ENCODE measurements at regions not wholly inside any gene's neighbourhood (a gene's known extent, or its start where the extent isn't known, plus 50 kb on each side); places are given as distances from the start of the nearest gene placed in this dataset.

DNA sequence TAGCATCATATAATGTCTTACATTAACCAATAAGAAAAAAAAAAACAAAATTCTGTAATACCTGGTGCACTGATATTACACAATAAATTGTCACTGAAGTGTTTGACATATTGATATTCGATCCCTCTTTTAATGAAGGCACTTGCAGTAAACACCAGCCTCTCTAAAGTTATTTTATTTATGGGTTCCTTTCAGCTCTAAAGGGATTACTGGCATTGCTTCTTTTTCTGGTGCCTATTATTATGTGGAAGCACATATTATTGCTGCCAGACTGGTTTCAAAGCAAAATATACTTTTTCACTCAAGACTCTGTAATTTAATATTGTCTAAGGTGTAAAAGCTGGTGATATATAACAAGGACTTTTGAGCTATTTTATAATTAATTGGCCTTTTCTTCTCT is 1090.5 kb downstream of the TRHDE start:
- Mint-ChIP-seq H3K27ac (no peak overlapping the region), H3K27me3 (ENCODE audit: insufficient read depth, low read depth, poor library complexity) (no peaks in the 10 kb centered on the region), H3K36me3 (ENCODE audit: low read depth) (no peaks in the 10 kb centered on the region), H3K9me3 (peaks cover 2% of the 10 kb centered on the region; the same call in 1 of the 3 replicates), H3K4me3 (no peak overlapping the region), H3K4me1 (peaks cover 15% of the 10 kb centered on the region)
- Histone ChIP-seq H3K4me2 (no peak overlapping the region), H3F3A (replicated peaks; ENCODE audit: low read depth) (no peaks in the 10 kb centered on the region), H3K27me3 (ENCODE audit: insufficient read depth) (no peaks in the 10 kb centered on the region), H3K9me2 (ENCODE audit: insufficient read depth) (no peaks in the 10 kb centered on the region), H4K20me1 (replicated peaks; ENCODE audit: insufficient read depth) (no peaks in the 10 kb centered on the region), H3K27ac (ENCODE audit: low read depth) (no peak overlapping the region), H3K4me1 (ENCODE audit: insufficient read depth) (peaks cover 10% of the 10 kb centered on the region; the same call in 1 of the 2 replicates), H3K4me3 (no peak overlapping the region), H3K79me2 (replicated peaks; ENCODE audit: insufficient read depth) (no peaks in the 10 kb centered on the region), H2AFZ (no peak overlapping the region), H3K36me3 (ENCODE audit: insufficient read depth) (no peaks in the 10 kb centered on the region)
- DNase-seq (ENCODE audit: low spot score) (no peak), ATAC-seq (no peak)
- TF ChIP-seq, protein P1, sequence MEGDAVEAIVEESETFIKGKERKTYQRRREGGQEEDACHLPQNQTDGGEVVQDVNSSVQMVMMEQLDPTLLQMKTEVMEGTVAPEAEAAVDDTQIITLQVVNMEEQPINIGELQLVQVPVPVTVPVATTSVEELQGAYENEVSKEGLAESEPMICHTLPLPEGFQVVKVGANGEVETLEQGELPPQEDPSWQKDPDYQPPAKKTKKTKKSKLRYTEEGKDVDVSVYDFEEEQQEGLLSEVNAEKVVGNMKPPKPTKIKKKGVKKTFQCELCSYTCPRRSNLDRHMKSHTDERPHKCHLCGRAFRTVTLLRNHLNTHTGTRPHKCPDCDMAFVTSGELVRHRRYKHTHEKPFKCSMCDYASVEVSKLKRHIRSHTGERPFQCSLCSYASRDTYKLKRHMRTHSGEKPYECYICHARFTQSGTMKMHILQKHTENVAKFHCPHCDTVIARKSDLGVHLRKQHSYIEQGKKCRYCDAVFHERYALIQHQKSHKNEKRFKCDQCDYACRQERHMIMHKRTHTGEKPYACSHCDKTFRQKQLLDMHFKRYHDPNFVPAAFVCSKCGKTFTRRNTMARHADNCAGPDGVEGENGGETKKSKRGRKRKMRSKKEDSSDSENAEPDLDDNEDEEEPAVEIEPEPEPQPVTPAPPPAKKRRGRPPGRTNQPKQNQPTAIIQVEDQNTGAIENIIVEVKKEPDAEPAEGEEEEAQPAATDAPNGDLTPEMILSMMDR (conservative IDR thresholded peaks at IDR 0.05; ENCODE audit: low read depth in 2 of 2), result no peak
- no peak for TF ChIP-seq REST (IDR thresholded peaks at IDR 0.05; ENCODE audit: unreplicated experiment)
- no peak for TF ChIP-seq NANOG (IDR thresholded peaks at IDR 0.05; ENCODE audit: borderline replicate concordance)
- no peak for TF ChIP-seq JUNB (IDR thresholded peaks at IDR 0.05; ENCODE audit: unreplicated experiment)
- TF ChIP-seq ZNF114 (CRISPR knock-in tag; IDR thresholded peaks at IDR 0.05), result no peak
- TF ChIP-seq, protein P2, sequence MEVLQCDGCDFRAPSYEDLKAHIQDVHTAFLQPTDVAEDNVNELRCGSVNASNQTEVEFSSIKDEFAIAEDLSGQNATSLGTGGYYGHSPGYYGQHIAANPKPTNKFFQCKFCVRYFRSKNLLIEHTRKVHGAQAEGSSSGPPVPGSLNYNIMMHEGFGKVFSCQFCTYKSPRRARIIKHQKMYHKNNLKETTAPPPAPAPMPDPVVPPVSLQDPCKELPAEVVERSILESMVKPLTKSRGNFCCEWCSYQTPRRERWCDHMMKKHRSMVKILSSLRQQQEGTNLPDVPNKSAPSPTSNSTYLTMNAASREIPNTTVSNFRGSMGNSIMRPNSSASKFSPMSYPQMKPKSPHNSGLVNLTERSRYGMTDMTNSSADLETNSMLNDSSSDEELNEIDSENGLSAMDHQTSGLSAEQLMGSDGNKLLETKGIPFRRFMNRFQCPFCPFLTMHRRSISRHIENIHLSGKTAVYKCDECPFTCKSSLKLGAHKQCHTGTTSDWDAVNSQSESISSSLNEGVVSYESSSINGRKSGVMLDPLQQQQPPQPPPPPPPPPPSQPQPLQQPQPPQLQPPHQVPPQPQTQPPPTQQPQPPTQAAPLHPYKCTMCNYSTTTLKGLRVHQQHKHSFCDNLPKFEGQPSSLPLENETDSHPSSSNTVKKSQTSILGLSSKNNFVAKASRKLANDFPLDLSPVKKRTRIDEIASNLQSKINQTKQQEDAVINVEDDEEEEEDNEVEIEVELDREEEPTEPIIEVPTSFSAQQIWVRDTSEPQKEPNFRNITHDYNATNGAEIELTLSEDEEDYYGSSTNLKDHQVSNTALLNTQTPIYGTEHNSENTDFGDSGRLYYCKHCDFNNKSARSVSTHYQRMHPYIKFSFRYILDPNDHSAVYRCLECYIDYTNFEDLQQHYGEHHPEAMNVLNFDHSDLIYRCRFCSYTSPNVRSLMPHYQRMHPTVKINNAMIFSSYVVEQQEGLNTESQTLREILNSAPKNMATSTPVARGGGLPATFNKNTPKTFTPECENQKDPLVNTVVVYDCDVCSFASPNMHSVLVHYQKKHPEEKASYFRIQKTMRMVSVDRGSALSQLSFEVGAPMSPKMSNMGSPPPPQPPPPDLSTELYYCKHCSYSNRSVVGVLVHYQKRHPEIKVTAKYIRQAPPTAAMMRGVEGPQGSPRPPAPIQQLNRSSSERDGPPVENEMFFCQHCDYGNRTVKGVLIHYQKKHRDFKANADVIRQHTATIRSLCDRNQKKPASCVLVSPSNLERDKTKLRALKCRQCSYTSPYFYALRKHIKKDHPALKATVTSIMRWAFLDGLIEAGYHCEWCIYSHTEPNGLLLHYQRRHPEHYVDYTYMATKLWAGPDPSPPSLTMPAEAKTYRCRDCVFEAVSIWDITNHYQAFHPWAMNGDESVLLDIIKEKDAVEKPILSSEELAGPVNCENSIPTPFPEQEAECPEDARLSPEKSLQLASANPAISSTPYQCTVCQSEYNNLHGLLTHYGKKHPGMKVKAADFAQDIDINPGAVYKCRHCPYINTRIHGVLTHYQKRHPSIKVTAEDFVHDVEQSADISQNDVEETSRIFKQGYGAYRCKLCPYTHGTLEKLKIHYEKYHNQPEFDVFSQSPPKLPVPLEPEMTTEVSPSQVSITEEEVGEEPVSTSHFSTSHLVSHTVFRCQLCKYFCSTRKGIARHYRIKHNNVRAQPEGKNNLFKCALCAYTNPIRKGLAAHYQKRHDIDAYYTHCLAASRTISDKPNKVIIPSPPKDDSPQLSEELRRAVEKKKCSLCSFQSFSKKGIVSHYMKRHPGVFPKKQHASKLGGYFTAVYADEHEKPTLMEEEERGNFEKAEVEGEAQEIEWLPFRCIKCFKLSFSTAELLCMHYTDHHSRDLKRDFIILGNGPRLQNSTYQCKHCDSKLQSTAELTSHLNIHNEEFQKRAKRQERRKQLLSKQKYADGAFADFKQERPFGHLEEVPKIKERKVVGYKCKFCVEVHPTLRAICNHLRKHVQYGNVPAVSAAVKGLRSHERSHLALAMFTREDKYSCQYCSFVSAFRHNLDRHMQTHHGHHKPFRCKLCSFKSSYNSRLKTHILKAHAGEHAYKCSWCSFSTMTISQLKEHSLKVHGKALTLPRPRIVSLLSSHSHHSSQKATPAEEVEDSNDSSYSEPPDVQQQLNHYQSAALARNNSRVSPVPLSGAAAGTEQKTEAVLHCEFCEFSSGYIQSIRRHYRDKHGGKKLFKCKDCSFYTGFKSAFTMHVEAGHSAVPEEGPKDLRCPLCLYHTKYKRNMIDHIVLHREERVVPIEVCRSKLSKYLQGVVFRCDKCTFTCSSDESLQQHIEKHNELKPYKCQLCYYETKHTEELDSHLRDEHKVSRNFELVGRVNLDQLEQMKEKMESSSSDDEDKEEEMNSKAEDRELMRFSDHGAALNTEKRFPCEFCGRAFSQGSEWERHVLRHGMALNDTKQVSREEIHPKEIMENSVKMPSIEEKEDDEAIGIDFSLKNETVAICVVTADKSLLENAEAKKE (CRISPR knock-in tag; IDR thresholded peaks at IDR 0.05), result no peak
- TF ChIP-seq POLR2AphosphoS5 (IDR thresholded peaks at IDR 0.05; ENCODE audit: low read depth), result no peak
- TF ChIP-seq STAT1 (IDR thresholded peaks at IDR 0.05; ENCODE audit: unreplicated experiment), result no peak
- TF ChIP-seq ZNF331 (CRISPR knock-in tag; IDR thresholded peaks at IDR 0.05; ENCODE audit: low read depth), result no peak
- TF ChIP-seq EZH2phosphoT487 (IDR thresholded peaks at IDR 0.05; ENCODE audit: unreplicated experiment), result no peak
- TF ChIP-seq CREB1 (CRISPR knock-in tag; IDR thresholded peaks at IDR 0.05; ENCODE audit: low read depth), result no peak
- no peak for TF ChIP-seq EZH2 (IDR thresholded peaks at IDR 0.05; ENCODE audit: low read depth, unreplicated experiment)
- TF ChIP-seq, protein P3, sequence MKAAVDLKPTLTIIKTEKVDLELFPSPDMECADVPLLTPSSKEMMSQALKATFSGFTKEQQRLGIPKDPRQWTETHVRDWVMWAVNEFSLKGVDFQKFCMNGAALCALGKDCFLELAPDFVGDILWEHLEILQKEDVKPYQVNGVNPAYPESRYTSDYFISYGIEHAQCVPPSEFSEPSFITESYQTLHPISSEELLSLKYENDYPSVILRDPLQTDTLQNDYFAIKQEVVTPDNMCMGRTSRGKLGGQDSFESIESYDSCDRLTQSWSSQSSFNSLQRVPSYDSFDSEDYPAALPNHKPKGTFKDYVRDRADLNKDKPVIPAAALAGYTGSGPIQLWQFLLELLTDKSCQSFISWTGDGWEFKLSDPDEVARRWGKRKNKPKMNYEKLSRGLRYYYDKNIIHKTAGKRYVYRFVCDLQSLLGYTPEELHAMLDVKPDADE (IDR thresholded peaks at IDR 0.05), result no peak

Measured in GM23338 (cell line).